HepG2 (cell line): ENCODE measurements at regions not wholly inside any gene's neighbourhood (a gene's known extent, or its start where the extent isn't known, plus 50 kb on each side); places are given as distances from the start of the nearest gene placed in this dataset.

Experiments
- ATAC-seq: fragments of 200-7000 bp; cut with Tn5 transposase; 3 replicates; pipeline ENCODE4 v1.9.1; 2020; ENCODE audit warnings: mild to moderate bottlenecking, moderate library complexity
- BruUV-seq: library from RNA; stranded (reverse); fragments of 400-500 nt; replicated peaks from 2 replicates; lab custom pipeline; 2021; lab: Mats Ljungman, UMichigan
- CTCF ChIA-PET: fragments of 300-600 bp; formaldehyde crosslinking; extraction: SDS; loops from one replicate; lab custom pipeline; 2021; ENCODE audit warnings: low total read pairs, inconsistent platforms, low intra/inter-chr PET ratio; lab: Yijun Ruan, JAX
- POLR2A ChIA-PET: fragments of 350-600 bp; sonication (Branson Sonifier 250); formaldehyde crosslinking; loops from one replicate; lab custom pipeline; 2020; ENCODE audit warnings: antibody characterized with exemption, inconsistent platforms; lab: Yijun Ruan, JAX
- DNase-seq: peaks from one replicate; pipeline ENCODE4 v3.0.0-alpha.2; 2015; ENCODE audit warnings: low spot score
- FAIRE-seq: peaks from 3 replicates; lab custom pipeline; 2011; peaks lifted over from hg19 to GRCh38; lab: Jason Lieb, UNC
- H2AFZ ChIP-seq: one replicate; pipeline ENCODE4 v1.6.1; 2011; ENCODE audit warnings: low read length, inconsistent platforms
- H3K27ac ChIP-seq: fragments of 300-600 bp; 3 replicates; pipeline ENCODE4 v1.8.0; 2011; ENCODE audit warnings: mixed run types, mild to moderate bottlenecking, mixed read lengths, low read length, inconsistent platforms; ENCODE audit not compliant: insufficient read depth; ENCODE audit errors: extremely low read length
- H3K27me3 ChIP-seq, 2 experiments: fragments of 200-600 bp in 1 of 2; 2 replicates in 1 of 2; 3 replicates in 1 of 2; pipeline versions ENCODE4 v1.6.0 to v1.8.0; 2011; ENCODE audit warnings: low read length in 2 of 2, mild to moderate bottlenecking in 2 of 2, moderate library complexity in 2 of 2, inconsistent platforms in 1 of 2; ENCODE audit not compliant: insufficient read depth in 2 of 2, control insufficient read depth in 1 of 2
- H3K36me3 ChIP-seq, 2 experiments: fragments of 200-600 bp in 1 of 2; replicated peaks in 1 of 2; 2 replicates in 1 of 2; 3 replicates in 1 of 2; pipeline versions ENCODE4 v1.5.1 to v1.8.0; 2011; ENCODE audit warnings: low read length in 2 of 2, inconsistent platforms in 1 of 2; ENCODE audit not compliant: insufficient read depth in 2 of 2, control insufficient read depth in 1 of 2
- H3K4me1 ChIP-seq: 2 replicates; pipeline ENCODE4 v1.5.1; 2012; ENCODE audit warnings: low read length, inconsistent platforms; ENCODE audit not compliant: insufficient read depth
- H3K4me2 ChIP-seq: 2 replicates; pipeline ENCODE4 v1.6.0; 2011; ENCODE audit warnings: low read depth, low read length, inconsistent platforms
- H3K4me3 ChIP-seq, 3 experiments: fragments of 200-600 bp in 1 of 3; sonication (generic), shearing (Covaris generic) in 1 of 3; replicated peaks in 1 of 3; 2 replicates each; pipeline ENCODE4 v1.5.1; 2011 to 2016; ENCODE audit warnings: low read length in 3 of 3, inconsistent platforms in 2 of 3, low read depth in 2 of 3, mild to moderate bottlenecking in 2 of 3, control low read depth in 1 of 3, mixed read lengths in 1 of 3; ENCODE audit not compliant: insufficient read depth in 1 of 3
- H3K79me2 ChIP-seq: one replicate; pipeline ENCODE4 v1.6.1; 2011; ENCODE audit warnings: low read length, inconsistent platforms; ENCODE audit not compliant: insufficient read depth
- H3K9ac ChIP-seq: 2 replicates; pipeline ENCODE4 v1.6.0; 2011; ENCODE audit warnings: mild to moderate bottlenecking, low read depth, low read length, inconsistent platforms; ENCODE audit not compliant: insufficient read depth
- H3K9me3 ChIP-seq: 2 replicates; pipeline ENCODE4 v1.5.1; 2012; ENCODE audit warnings: mild to moderate bottlenecking, low read length
- H4K20me1 ChIP-seq: 2 replicates; pipeline ENCODE4 v1.6.0; 2011; ENCODE audit warnings: inconsistent platforms, mild to moderate bottlenecking, low read length, moderate library complexity; ENCODE audit not compliant: insufficient read depth
- FLYWCH1 ChIP-seq: sonication (generic); formaldehyde crosslinking; IDR thresholded peaks from 2 replicates; pipeline ENCODE4 v1.8.1; 2023; ENCODE audit warnings: mild to moderate bottlenecking, missing genetic modification reagents
- HNRNPLL ChIP-seq: fragments of 200-400 bp; formaldehyde crosslinking; IDR thresholded peaks from 2 replicates; pipeline ENCODE4 v1.6.1; 2017; ENCODE audit warnings: mild to moderate bottlenecking, low read depth, low read length; ENCODE audit not compliant: poor library complexity, severe bottlenecking
- KLF13 ChIP-seq: sonication (generic); formaldehyde crosslinking; IDR thresholded peaks from 2 replicates; pipeline ENCODE4 v1.4.0; 2020; ENCODE audit warnings: mild to moderate bottlenecking, missing genetic modification reagents
- RAD21 ChIP-seq: fragments of 450-650 bp; formaldehyde crosslinking; IDR thresholded peaks from 2 replicates; pipeline ENCODE4 v1.5.0; 2020; ENCODE audit warnings: mild to moderate bottlenecking
- RBFOX2 ChIP-seq: fragments of 200-400 bp; formaldehyde crosslinking; IDR thresholded peaks from 2 replicates; pipeline ENCODE4 v1.6.1; 2017; ENCODE audit warnings: low read depth, mild to moderate bottlenecking, low read length
- SSRP1 ChIP-seq: IDR thresholded peaks from 2 replicates; pipeline ENCODE4 v1.6.1; 2016; ENCODE audit warnings: control low read depth
- TGIF2 ChIP-seq: IDR thresholded peaks from 2 replicates; pipeline ENCODE4 v1.6.1; 2016; ENCODE audit warnings: control low read depth, missing compliant biosample characterization
- THYN1 ChIP-seq: sonication (generic); formaldehyde crosslinking; IDR thresholded peaks from 2 replicates; pipeline ENCODE4 v1.8.1; 2023; ENCODE audit warnings: low read depth, mild to moderate bottlenecking, moderate library complexity, missing genetic modification reagents, borderline replicate concordance
- ZNF160 ChIP-seq: sonication (generic); formaldehyde crosslinking; IDR thresholded peaks from 2 replicates; pipeline ENCODE4 v1.8.0; 2022; ENCODE audit warnings: mild to moderate bottlenecking, inconsistent platforms, missing genetic modification reagents
- ZNF180 ChIP-seq: sonication (generic); formaldehyde crosslinking; IDR thresholded peaks from 2 replicates; pipeline ENCODE4 v1.4.0; 2020; ENCODE audit warnings: low read depth, missing genetic modification reagents, borderline replicate concordance
- ZNF207 ChIP-seq: fragments of 450-650 bp; IDR thresholded peaks from 2 replicates; pipeline ENCODE4 v1.6.1; 2016; ENCODE audit warnings: antibody characterized with exemption, borderline replicate concordance
- ZNF577 ChIP-seq: sonication (generic); formaldehyde crosslinking; IDR thresholded peaks from 2 replicates; pipeline ENCODE4 v1.4.0; 2020; ENCODE audit warnings: mild to moderate bottlenecking, low read depth, missing genetic modification reagents, borderline replicate concordance
- ZNF768 ChIP-seq: sonication (generic); formaldehyde crosslinking; IDR thresholded peaks from 2 replicates; pipeline ENCODE4 v1.4.0; 2020; ENCODE audit warnings: missing genetic modification reagents
- WGBS: methylation state at CpG from one replicate; pipeline ENCODE4 v1.1.6; 2017; ENCODE audit warnings: low lambda C conversion rate; 5-methylcytosine and 5-hydroxymethylcytosine counted together
- in situ Hi-C: cut with HindIII; loops from 2 replicates; pipeline ENCODE4 v1.10.0; 2017; ENCODE audit warnings: low pct_unique_long_range_greater_than_20kb; ENCODE audit not compliant: extremely low pct_ligation_motif_present
- intact Hi-C: fragments of 100-400 bp; cut with micrococcal nuclease; formaldehyde crosslinking; loops from one replicate; pipeline ENCODE4 v1.10.0; 2022; ENCODE audit not compliant: unreplicated experiment
- TF ChIP-seq, protein P1 (sequence below): sonication (generic); formaldehyde crosslinking; conservative IDR thresholded peaks from 2 replicates; pipeline ENCODE4 v1.8.0; 2022; ENCODE audit warnings: mild to moderate bottlenecking, moderate library complexity, missing genetic modification reagents
- TF ChIP-seq, protein P2 (sequence below): IDR thresholded peaks from 2 replicates; pipeline ENCODE4 v1.6.1; 2016

DNA sequence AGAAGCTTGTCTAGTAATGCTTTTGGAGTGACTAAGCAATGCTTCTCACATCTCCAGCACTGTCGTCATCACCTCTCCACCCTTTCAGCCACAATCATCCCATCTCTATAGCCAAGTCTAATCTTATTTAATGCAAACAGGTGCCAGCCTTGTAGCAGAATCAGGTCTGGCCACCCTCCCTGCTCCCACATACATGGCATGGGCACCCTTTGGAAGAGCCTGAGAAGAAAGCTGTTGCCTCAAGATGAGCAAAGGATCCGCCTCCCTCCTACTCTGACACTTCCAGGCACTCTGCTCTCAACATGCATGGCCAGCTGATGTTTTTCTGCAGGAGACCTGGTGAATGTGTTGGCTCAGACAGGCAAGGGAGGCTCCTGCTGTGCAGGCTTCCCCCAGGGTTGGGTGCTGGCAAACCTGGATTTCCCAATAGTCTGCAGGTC is 113.1 kb upstream of the GRIK3 start:
- Histone ChIP-seq H3K9ac (no peak overlapping the region), H3K9me3 (no peaks in the 10 kb centered on the region), H3K36me3 (no peaks in the 10 kb centered on the region), H3K27me3 (no peaks in the 10 kb centered on the region; a peak in 1 of 5 replicates), H3K27ac (no peak overlapping the region), H4K20me1 (no peaks in the 10 kb centered on the region), H3K79me2 (no peaks in the 10 kb centered on the region), H2AFZ (no peak overlapping the region), H3K4me2 (no peak overlapping the region), H3K4me1 (no peaks in the 10 kb centered on the region), H3K4me3 (no peak overlapping the region)
- POLR2A ChIA-PET, result no interaction called here
- CTCF ChIA-PET, result no interaction called here
- in situ Hi-C loops, result no loop called here
- FAIRE-seq (no peak), ATAC-seq (no peak), DNase-seq (no peak)
- 0% methylated on average over 2 of the region's 2 CpGs for WGBS
- no peak for TF ChIP-seq HNRNPLL
- TF ChIP-seq ZNF577, result no peak
- TF ChIP-seq KLF13 (CRISPR knock-in tag), result no peak
- no peak for TF ChIP-seq ZNF768 (CRISPR knock-in tag)
- no peak for TF ChIP-seq THYN1
- TF ChIP-seq TGIF2 (CRISPR knock-in tag), result no peak
- TF ChIP-seq RBFOX2, result no peak
- no peak for TF ChIP-seq ZNF180
- no peak for TF ChIP-seq SSRP1 (CRISPR knock-in tag)
- TF ChIP-seq RAD21 (CRISPR knock-in tag), result no peak
- BruUV-seq, result no TSS peak
- intact Hi-C loops, result no loop called here

DNA sequence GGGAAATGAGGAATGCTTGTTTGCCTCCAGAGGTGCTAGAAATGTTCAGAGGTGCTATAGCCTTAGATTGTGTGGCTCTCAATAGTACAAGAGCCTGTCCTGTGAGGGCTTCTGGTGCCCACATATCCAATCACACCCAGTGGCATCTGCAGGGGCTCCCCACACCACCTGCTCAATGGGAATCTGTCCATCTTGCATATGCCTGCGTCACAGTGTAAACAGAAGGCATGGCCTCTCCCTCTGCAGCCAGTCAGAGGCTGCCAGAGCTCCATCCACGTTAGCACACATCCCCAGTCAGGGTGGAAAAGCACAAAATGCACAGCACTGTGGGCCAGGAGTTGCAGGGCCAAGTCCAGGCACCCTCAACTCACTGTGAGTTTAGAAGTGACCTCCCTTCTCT is 113.6 kb upstream of the GRIK3 start:
- no peak for TF ChIP-seq ZNF160 (CRISPR knock-in tag)
- no peak for TF ChIP-seq FLYWCH1 (CRISPR knock-in tag)
- TF ChIP-seq, protein P1, sequence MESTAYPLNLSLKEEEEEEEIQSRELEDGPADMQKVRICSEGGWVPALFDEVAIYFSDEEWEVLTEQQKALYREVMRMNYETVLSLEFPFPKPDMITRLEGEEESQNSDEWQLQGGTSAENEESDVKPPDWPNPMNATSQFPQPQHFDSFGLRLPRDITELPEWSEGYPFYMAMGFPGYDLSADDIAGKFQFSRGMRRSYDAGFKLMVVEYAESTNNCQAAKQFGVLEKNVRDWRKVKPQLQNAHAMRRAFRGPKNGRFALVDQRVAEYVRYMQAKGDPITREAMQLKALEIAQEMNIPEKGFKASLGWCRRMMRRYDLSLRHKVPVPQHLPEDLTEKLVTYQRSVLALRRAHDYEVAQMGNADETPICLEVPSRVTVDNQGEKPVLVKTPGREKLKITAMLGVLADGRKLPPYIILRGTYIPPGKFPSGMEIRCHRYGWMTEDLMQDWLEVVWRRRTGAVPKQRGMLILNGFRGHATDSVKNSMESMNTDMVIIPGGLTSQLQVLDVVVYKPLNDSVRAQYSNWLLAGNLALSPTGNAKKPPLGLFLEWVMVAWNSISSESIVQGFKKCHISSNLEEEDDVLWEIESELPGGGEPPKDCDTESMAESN (CRISPR knock-in tag), result no peak
- TF ChIP-seq, protein P2, sequence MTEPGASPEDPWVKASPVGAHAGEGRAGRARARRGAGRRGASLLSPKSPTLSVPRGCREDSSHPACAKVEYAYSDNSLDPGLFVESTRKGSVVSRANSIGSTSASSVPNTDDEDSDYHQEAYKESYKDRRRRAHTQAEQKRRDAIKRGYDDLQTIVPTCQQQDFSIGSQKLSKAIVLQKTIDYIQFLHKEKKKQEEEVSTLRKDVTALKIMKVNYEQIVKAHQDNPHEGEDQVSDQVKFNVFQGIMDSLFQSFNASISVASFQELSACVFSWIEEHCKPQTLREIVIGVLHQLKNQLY (CRISPR knock-in tag), result no peak
- TF ChIP-seq HNRNPLL, result no peak
- TF ChIP-seq ZNF207, result no peak
- Histone ChIP-seq H3K4me1 (no peaks in the 10 kb centered on the region), H3K79me2 (no peaks in the 10 kb centered on the region), H4K20me1 (no peaks in the 10 kb centered on the region), H3K4me2 (no peak overlapping the region), H3K9me3 (no peaks in the 10 kb centered on the region), H2AFZ (no peak overlapping the region), H3K9ac (no peak overlapping the region), H3K27me3 (no peaks in the 10 kb centered on the region; a peak in 1 of 5 replicates), H3K36me3 (no peaks in the 10 kb centered on the region), H3K27ac (no peak overlapping the region), H3K4me3 (no peak overlapping the region)
- BruUV-seq, result no TSS peak
- CTCF ChIA-PET, result no interaction called here
- 14% methylated on average over 1 of the region's 2 CpGs for WGBS
- in situ Hi-C loops (no loop called here), intact Hi-C loops (no loop called here)
- ATAC-seq (no peak), FAIRE-seq (no peak), DNase-seq (no peak)
- POLR2A ChIA-PET, result no interaction called here
